ENCODE measurements at regions not wholly inside any gene's neighbourhood (a gene's known extent, or its start where the extent isn't known, plus 50 kb on each side); places are given as distances from the start of the nearest gene placed in this dataset.
"Not testable (repeated sequence)": the region's sequence is repeated elsewhere in the genome, so short reads cannot be mapped to it uniquely, and the experiment has no call there.

DNA sequence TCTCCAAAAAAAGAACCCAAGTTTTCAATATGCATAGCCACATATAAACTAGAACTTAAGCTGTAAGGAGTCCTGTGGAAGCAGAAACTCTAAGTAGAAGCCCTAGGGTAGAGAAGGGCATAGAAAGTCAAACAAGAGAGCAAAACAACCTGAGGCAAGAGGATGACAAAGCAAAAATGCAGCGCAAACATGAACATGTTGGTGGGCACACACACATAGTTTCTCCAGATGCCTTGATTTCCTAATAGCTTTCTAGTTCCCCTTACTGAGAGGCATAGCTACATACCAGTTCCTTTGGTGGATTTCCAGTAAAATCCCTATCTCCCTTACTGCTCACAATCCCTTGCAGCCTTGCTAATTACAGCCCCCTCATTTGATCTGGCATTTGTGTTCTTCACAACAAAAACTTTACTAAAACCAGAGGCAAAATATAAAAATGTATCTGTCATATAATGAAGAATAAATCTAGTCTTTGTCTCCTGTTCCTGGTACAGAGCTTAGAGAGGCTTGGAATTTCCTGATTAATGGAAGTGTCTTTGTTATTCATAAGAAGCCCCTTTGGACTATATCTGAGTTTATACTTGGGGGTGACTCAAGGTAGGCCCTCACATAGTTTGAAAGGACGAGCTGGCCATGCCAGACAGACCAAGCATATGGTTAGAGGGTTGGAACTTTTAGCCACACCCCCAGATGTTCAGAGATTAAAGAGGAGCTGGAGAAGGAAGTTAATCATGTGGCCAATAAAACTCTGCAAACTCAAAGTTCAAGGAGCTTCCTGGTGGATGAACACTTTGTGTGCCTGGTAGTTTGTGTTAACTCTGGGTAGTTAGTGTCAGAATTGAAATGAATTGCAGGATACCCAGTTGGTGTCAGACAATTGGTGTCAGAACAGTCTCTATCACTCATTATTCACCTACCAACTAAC lies 52.7 kb upstream of the ZCCHC13 start:
- no peak for DNase-seq

DNA sequence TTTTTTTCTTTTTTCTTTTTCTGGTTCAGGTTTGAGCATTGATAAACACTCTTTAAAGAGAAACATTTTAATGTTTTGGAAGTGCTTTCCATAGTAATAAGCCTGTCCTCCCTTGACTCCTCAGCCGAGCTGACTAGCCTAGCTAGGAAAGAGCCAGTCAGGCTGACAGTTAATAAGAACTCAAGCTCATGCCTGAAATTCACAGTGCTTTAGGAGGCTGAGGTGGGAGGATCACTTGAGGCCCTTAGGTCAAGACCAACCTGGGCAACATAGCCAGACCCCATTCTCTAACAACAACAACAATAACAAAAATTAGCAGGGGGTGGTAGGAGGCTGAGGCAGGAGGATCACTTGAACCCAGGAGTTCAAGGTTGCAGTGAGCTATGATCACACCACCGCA lies 53.4 kb upstream of the ZCCHC13 start:
- no peak for DNase-seq

DNA sequence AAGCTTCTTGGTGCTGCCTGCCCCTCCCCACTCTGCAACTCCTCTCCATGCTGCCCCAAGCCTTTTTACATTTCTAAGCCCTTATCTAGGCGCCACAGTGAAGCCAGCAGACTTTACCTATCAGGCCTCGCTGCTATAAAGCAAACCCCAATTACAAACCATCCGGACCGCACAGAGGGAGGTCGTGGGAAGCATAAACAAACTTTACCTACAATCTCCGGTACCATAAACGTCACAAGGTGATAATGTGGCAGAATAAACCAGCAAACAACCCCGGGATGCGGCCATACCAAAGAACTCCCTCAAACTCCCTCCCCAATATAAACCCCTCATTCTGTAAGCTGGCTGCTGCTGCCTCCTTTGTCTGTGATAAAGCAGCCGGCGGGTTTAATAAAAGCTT lies 54.0 kb upstream of the ZCCHC13 start:
- DNase-seq = no peak

DNA sequence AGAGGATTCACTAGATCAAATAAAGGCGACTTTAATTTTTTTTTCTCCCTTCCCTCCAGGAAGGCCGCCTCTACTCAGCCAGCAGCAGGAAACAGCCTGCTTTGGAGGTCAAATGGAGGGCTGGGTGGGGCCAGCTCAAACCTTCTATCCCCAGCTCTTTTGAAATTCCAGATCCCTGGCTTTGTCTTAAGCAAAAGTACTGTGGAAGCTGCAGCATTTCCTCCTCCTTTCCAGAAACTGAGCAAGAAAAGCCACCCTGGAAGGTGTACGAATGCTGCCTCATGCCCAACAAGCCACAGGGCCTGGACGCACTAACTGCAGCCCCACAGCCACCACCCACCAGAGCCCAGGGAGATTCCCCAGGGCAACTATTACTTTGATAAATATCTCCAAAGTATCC lies 55.1 kb upstream of the ZCCHC13 start:
- no peak for DNase-seq

DNA sequence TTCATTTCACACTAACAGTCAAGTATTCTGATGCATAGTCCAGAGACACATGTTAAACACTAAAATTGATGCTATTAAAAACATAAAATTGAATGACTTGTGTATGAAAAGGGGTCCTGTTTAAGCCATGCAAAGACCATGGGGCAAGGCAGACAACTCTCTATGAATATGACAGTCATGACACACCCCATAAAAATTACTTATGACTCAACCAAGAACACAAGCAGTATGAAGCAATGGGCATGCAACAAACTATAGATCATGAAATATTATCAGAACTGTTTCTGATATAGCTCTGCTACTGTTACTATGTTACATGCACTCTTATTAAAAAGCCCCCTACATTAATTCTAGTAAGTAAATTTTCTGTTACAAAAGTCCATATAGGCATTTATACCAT lies 57.5 kb upstream of the ZCCHC13 start:
- DNase-seq = no peak

DNA sequence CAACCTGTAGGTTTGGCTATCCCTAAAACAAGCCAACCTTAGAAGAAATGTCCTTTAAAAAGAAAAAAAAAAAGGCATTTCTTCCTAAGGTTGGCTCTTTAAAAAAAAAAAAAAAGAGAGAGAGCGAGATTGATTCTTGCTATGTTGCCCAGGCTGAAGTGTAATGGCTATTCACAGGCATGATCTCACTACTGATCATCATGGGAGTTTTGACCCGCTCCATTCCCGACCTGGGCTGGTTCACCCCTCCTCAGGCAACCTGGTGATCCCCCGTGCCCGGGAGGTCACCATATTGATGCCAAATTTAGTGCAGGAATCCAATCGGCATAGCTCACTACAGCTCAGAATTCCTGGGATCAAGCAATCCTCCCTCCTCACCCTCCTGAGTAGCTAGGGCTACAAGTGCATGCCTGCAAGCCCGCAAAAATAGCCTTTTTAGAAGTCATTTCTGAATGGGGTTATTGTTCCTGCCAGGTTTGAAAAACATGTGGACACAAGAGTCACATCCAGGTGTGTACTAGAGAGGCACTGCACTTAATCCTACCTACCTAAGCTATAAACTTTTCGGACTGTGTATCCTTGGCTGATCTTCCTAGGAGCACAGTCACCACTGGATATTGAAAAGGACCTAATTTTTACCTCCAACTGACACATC lies 61.4 kb upstream of the ZCCHC13 start:
- DNase-seq = no peak

DNA sequence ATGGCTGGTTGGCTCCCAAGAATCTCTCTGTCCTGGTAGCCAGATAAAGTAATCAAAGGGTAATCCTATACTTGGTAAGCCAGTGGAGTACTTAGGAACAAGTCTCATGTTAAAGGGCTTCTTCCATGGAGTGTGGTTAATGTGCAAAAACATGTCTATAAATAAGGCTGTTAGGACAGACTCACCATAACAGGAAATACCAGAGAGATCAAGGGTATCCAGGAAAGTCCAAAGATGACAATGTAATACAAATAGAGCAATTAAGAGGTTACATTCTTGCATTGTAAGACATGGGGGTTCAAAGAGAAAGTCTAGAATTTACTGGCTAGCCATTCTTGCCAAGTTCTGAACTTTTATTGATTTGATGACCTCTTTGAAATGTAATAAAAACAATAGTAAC lies 61.9 kb upstream of the ZCCHC13 start:
- DNase-seq = no peak

DNA sequence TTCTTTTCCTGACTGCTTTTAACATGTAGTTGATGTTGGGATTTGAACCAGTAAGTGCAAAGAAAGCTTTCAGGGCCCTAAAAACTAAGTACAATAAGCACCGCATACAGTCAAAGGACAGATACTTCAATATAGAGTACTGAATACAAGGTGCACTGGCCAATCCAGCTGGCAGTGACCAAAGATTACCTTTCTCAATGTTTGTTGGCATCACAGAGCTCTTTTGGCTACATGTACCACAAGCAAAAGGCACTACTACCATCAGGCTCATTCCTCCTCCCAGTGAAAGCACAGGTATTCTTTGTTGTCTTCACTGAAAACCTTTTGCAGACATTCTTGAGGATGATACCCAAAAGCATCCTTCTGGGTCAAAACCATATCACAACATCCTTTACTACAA lies 65.2 kb upstream of the ZCCHC13 start:
- no peak for DNase-seq

DNA sequence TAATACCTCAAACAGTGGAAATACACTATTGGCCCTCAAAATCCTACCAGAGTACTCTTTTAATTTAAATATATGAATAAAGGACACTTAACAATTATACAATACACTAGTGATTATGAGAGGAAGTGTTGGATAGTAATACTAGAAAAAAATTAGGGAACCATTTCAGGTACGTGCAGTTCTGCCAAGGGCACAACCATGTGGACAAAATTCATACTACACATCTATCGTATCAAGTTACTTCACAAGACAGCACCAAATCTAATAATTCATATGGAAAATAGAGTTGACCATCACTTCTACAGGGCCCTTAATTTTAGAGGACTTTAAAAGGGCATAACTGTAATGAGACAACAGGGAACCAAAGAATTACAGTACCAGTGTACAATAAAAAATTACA lies 69.2 kb upstream of the ZCCHC13 start:
- no peak for DNase-seq

DNA sequence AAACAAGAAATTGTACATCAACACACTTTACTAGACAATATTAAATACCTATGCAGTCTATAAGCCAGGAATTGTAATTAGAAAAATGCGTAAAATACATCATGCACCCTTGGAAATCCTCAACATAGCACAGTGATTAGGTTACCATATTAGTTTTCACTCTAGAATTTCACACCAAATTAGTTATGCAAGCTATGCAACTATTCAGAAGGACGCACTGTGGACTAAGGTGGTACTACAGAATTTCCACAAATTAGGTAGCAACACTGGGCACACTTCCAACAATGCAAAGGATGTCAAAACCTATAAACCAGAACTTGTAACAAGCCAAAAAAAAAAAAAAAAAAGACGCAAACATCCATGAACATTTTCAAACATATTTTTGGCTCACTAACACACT lies 71.1 kb upstream of the ZCCHC13 start:
- no peak for DNase-seq

DNA sequence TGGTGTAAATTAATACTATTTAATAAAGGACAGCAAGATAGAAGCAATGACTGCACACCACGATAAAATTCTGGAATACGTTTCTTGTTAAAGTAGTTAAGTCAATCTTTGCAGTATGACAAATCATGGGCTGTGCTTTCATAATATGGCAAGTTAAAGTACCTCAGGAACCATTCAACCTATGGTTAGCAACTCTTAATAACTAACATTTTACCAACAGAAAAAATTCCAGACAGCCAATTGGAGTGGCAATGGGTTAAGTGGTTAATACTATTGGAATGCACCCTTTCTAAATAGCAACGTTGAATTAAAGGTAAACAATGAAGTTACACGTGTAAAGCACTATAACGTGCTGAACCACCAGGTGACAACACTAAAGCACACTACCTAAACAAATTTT lies 72.4 kb upstream of the ZCCHC13 start:
- no peak for DNase-seq

DNA sequence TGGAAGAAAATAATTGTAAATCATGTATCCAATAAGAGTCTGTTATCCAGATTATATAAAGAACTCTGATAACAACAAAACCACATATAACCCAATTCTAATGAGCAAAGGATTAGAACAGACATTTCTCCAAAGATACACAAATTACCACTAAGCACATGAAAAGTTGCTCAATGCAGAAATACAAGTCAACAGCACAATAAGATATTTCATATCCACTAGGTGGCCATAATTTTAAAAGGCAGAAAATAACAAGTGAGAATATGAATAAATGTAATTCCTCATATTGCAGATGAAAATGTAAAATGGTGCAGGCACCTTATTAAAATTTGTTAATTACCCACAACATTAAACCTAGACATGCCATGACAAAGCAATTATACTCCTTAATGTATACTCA lies 73.9 kb upstream of the ZCCHC13 start:
- DNase-seq = no peak

DNA sequence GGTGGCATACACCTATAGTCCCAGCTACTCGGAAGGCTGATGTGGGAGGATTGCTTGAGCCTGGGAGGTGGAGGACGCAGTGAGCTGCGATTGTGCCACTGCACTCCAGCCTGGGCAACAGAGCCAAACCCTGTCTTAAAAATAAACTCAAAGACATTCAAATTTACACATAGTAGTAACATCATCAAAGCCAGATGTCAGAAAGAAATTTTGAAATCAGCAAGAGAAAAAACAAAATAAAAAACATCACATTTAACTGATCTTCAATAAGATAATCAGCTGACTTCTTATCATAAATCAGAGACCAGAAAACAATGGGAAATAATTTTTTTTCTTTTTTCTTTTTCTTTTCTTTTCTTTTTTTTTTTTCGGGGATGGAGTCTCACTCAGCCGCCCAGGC lies 78.9 kb upstream of the ZCCHC13 start:
- no peak for DNase-seq

DNA sequence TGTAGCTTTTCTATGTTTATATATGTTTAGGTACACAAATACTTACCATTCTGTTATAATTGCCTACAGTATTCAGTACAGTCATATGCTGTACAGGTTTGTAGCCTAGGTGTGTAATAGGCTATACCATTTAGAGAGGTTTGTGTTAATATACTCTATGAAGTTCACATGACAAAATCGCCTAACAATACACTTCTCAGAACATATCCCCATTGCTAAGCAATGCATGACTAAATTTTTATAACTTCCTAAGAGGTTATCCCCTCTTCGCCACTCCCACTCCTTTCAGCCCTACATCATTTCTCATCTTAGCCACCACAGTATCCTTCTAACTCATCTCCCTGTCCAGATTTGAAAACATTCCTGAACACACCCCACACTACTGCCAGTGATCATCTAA lies 83.7 kb upstream of the ZCCHC13 start:
- no peak for DNase-seq

DNA sequence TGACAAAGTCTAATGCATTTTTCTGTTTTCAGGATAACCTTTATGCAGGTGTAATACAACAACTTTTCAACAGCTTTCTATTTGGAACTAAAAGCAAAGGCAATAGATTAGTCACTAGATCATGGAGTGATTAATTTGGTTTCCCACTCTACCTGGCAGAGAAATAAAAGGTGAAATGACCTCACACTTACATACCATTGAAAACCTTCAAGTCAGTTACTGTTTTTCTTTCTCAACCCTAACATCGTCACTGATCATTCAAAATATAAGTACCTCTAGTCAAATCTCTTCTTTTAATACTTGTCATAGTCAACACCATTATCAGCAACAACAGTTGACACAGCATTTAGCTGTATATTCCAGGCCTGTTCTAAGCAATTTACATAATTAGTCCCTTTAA lies 85.1 kb upstream of the ZCCHC13 start:
- no peak for DNase-seq

DNA sequence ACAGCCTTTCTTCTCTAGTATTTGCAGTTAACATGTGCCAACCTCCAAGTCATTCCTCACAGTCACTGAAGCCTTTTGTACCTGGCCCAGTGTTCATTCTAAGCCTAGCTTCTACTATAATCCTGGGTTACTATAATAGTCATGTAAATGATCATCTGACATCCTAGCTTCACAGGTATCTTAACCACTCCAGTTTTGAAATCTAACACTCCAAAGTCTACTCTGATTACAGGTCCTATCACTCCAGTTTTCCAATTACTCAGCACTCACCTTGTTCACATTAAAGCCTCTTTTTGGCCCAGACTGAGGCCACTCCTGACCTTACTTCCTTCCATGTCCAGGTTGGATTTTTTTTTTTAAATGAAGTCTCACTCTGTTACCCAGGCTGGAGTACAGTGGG lies 87.6 kb upstream of the ZCCHC13 start:
- no peak for DNase-seq

DNA sequence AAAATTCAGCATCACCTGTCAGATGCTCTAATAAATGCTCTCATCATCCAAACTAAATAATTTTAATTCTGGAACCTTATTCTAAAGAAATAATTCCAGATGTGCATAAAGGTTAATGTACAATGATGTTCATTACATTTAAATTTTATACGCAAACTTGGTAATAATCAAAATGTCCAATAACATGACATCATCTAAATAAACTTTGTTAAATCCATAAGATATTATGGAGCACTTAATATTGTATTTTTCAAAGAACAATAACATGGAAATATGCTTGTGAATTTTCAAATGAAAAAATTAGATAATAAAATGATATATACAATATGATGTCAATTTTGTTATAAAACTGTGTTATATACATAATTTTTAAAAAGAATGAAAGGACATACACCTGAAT lies 92.1 kb upstream of the ZCCHC13 start:
- no peak for DNase-seq

DNA sequence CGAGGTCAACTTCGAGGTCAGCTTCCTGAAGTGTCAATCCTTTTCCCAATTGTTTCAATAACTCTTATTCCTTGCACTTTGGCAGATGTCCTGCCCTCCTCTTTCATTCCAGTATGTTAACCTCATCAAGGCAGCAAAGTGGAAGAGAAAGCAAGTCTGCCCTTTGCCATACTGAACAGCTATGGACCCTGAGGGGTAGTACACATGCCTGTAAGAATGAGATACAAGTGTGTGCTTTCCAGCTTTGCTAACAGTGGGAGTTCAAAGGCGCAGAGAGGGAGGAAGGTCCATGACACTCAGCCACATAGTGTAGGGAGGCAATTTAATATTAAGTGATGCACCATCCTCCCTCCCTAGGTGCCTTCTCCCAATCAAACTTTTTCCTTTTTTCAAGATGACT lies 96.4 kb upstream of the ZCCHC13 start:
- DNase-seq = no peak

DNA sequence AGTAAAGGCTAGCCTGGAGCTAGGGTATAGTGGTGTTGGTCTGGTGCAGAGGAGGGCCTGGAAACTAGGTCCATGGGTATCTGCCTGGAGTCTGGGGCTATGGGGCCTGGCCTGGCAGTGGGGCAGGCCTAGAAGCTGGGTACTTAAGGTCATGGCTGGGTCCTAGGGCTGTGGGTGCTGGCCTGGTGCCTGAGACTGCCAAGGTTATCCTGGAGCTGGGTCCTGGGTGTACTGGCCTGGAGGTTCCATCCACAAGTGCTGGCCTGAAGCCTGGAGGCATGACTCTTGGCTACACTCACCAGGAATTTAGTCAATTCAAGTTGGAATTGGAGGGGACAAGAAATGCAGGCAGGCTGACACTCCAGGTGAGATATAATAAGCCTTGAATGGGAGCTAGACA lies 108.4 kb upstream of the ZCCHC13 start:
- no peak for DNase-seq

DNA sequence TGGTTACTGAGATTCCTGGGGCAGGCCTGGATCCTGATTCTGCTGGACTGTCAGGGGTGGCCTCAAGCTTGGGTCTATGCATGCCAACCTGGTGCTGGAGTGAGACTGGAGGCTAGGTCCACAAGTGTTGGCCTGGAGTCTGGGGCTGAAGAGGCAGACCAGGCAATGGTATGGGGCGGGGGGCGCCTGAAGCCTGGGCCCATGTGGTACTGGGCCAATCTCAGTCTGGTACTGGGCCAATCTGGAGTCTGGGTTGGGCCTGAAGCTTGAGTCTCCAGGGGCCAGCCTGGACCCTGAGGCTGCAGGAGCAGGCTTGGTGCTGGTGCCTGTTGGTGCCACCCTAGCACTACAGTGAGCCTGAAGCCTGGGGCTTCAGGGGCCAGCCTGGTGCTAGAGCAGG lies 108.9 kb upstream of the ZCCHC13 start:
- no peak for DNase-seq

DNA sequence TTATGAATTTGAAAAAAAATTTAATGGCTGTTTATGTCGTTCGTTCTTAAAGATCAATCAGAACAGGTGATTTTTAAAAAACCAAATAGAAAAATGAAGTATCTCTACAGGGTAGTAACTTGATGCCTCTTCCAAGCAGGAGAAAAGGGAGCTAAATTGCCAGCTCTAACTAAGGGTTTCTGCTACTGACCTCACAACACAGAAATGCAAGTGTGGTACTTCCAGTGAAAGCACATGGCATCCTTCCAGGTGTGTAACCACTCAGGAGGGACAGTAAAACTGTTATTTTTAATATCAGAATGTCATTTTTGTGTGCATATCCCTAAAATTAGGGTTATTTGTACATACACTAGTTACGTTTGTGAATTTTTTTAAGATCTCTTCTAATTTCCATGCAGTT lies 116.8 kb upstream of the ZCCHC13 start:
- DNase-seq = no peak

DNA sequence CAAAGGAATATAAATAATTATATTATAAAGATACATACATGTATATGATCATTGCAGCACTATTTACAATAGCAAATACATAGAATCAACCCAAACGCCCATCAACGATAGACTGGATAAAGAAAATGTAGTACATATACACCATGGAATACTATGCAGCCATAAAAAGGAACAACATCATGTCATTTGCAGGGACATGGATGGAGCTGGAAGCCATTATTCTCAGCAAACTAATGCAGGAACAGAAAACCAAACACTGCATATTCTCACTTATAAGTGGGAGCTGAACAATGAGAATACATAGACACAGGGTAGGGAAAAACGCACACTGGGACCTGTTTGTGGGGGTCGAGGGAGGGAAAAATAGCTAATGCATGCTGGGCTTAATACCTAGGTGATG lies 120.9 kb upstream of the ZCCHC13 start:
- DNase-seq = not testable (repeated sequence)

DNA sequence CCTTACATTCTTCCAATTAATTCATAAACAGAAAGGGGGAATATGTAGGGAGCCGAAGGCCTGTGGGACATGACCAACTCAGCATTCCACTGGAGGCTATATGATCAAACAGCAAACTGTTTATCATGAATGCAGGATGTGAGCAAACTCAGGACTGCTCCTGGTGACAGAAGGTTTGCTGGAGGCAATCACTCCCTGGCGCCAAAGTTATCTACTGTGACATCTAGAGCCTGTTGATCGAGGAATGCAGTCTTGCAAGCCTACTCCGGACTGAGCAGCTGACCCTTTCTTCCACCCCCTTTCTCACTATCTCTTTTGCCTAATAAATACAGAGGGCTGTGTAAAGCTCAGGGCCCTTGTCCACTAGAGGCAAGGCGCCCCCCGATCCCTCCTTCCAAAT lies 122.0 kb upstream of the ZCCHC13 start:
- not testable (repeated sequence) for DNase-seq

DNA sequence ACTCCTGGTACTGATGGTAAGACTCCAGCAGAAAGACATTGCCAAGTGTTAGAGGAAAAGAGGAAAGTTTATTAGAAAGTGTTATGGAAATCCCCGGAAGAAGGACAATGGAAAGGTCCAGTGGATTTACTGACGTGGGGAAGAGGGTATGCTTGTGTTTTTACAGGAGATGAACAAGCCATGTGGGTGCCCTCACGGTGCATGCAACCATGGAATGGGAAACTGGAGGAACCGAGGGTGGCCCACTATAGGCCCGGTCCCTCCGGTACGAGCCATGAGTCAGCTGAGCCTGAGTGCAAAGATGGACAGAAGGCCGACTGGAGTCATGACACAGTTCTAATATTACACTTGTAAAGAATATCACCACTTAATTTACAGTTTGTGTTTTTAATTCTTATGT lies 123.3 kb upstream of the ZCCHC13 start:
- no peak for DNase-seq

DNA sequence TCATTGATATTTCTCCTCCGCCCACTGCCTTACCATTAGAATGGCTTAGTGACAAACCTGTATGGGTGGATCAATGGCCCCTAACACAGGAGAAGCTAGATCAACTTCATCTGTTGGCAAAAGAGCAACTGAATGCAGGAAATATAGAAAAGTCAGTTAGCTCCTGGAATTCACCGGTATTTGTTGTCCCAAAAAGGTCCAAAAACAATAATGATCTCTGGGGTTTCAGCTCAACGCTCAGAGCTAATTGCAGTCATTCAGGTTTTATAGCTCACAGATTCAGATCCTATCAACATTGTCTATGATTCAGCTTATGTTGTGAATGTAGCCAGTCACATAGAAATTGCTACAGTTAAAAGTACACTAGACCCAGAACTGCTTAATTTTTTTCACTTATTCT lies 124.0 kb upstream of the ZCCHC13 start:
- no peak for DNase-seq

Measured in NCI-H774 (cell line).